Spleen (tissue), 7 donors: ENCODE measurements at regions not wholly inside any gene's neighbourhood (a gene's known extent, or its start where the extent isn't known, plus 50 kb on each side); places are given as distances from the start of the nearest gene placed in this dataset.

Source experiments
- POLR2A ChIP-seq, 3 donors: fragments of 450-650 bp; IDR thresholded peaks; one replicate each; pipeline ENCODE4 v1.5.1; 2017; ENCODE audit warnings: antibody characterized with exemption in 3 of 3, mild to moderate bottlenecking in 1 of 3
- TF ChIP-seq, protein P1 (sequence below), 11 experiments: fragments of 200-600 bp in 7 of 11; fragments of 450-650 bp in 4 of 11; sonication (generic) in 4 of 11; IDR thresholded peaks in 8 of 11; conservative IDR thresholded peaks in 3 of 11; 1 replicate in 7 of 11; 2 replicates in 4 of 11; pipeline versions ENCODE4 v1.4.0 to v1.8.0; 2016 to 2021; ENCODE audit warnings: antibody characterized with exemption in 11 of 11, inconsistent platforms in 4 of 11, mild to moderate bottlenecking in 1 of 11
- donor health status: DM: no; HTN: no; CAD: no; lungs with moderate emphysema.
- donor health status: DM: no; HTN: no; CAD: no.
- donor health status: DM: no; HTN: no; CAD: no.

DNA sequence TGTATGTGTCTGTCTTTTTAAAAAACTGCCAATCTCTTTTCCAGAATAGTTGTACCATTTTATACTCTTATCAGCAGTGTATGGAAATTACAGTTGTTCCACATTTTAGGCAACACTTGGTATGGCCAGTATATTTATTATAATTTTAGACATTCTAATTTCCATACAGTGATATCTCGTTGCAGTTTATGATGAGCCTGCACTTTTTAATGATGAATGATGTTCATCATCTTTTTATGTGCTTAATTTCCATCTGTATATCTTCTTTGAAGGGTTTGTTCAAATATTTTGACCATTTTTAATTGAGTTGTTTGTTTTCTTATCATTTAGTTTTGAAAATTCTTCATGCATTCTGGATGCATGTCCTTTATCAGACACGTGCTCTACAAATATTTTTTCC is 57.0 kb upstream of the UBE2E2 start:
- TF ChIP-seq, protein P1, sequence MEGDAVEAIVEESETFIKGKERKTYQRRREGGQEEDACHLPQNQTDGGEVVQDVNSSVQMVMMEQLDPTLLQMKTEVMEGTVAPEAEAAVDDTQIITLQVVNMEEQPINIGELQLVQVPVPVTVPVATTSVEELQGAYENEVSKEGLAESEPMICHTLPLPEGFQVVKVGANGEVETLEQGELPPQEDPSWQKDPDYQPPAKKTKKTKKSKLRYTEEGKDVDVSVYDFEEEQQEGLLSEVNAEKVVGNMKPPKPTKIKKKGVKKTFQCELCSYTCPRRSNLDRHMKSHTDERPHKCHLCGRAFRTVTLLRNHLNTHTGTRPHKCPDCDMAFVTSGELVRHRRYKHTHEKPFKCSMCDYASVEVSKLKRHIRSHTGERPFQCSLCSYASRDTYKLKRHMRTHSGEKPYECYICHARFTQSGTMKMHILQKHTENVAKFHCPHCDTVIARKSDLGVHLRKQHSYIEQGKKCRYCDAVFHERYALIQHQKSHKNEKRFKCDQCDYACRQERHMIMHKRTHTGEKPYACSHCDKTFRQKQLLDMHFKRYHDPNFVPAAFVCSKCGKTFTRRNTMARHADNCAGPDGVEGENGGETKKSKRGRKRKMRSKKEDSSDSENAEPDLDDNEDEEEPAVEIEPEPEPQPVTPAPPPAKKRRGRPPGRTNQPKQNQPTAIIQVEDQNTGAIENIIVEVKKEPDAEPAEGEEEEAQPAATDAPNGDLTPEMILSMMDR (IDR thresholded peaks at IDR 0.05 in 8 of 11, conservative IDR thresholded peaks at IDR 0.05 in 3 of 11), result no peak
- TF ChIP-seq POLR2A (IDR thresholded peaks at IDR 0.05), result no peak
